ENCODE measurements at regions not wholly inside any gene's neighbourhood (a gene's known extent, or its start where the extent isn't known, plus 50 kb on each side); places are given as distances from the start of the nearest gene placed in this dataset.

GRCh38 chr4:117326091-117326490 is 240.7 kb upstream of the TRAM1L1 start:
- DNase-seq (ENCODE audit: low read depth) = peak; percentile 15

- DNase-seq (ENCODE audit: low read depth) = peak; percentile 15
These were observed 242.1 kb upstream of the TRAM1L1 start for GRCh38 chr4:117327491-117327890.

DNA sequence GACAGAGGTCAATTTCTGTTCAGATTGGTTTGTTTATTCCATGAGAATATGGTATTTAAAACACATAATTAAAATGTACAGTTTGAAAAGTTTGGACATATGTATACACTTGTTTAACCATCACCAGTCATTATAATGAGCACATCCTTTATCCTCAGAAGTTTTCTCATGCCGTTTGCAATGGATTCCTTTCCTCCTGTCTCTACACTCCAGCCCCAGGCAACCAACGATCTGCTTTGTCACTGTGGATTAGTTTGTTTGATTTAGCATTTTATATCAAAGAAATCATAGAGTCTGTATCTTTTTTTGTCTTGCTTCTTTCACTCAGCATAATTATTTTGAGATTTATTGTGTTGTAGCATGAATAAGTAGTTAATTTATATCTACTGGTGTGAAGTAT is 243.0 kb upstream of the TRAM1L1 start:
- DNase-seq (ENCODE audit: low read depth) = no peak

- DNase-seq (ENCODE audit: low read depth) = peak; percentile 22
These were observed 246.4 kb upstream of the TRAM1L1 start for GRCh38 chr4:117331817-117332216.

GRCh38 chr4:117334451-117335188 is 249.2 kb upstream of the TRAM1L1 start:
- no peak for DNase-seq (ENCODE audit: low read depth)

GRCh38 chr4:117357437-117357836 is 272.1 kb upstream of the TRAM1L1 start:
- DNase-seq (ENCODE audit: low read depth) = no peak

DNA sequence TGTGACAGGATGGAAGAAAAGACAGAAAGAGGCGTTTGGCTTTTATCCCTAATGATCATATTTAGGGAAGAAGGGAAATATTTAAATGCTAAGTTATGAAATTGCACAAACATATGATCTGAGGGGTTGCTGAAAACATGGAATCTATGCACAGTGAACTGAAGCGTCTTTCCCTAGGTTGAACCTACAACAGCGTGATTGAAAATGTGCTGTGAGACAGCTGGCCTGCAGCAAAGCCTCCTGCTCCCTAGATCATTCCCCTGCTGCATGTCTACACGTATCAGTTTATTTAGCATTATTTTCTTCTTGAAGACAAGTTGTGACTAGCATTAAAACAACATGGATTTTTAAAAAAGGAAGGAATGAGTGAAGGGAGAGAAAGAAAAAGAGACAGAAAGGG is 272.5 kb upstream of the TRAM1L1 start:
- DNase-seq (ENCODE audit: low read depth) = no peak

DNA sequence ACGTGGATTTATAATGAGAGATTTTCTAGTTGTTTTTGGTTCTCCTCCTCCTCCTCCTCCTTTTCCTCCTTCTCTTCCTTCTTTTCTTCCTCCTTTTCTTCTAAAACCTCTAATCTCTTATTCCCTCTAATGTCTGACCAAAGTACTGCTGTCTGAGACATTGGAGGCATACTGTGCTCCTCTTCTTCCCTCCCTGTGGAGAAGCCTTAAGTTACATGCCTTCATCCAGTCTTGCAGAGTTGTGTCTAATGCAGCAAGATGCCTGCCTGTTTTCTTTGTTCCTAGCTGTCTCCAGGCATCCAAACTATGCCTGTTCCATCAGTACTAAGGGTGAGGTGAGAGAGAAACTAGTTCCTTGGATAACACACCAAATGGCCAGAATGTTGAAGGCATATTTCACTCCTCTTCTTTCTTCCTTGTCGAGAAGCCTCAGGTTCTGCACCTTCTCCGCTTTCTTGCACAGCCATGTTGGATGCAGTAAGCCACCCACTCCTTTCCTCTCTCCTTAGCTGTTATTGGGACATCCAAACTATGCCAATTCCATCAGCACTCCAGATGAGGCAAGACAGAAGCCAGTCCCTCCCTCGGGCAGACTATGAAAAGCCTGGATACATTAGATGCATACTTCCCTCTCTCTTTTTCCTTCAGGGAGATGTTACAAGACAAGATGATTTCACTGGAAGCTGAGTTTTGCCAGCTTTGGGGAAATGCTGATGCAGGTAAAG is 285.7 kb upstream of the TRAM1L1 start:
- DNase-seq (ENCODE audit: low read depth) = no peak

DNA sequence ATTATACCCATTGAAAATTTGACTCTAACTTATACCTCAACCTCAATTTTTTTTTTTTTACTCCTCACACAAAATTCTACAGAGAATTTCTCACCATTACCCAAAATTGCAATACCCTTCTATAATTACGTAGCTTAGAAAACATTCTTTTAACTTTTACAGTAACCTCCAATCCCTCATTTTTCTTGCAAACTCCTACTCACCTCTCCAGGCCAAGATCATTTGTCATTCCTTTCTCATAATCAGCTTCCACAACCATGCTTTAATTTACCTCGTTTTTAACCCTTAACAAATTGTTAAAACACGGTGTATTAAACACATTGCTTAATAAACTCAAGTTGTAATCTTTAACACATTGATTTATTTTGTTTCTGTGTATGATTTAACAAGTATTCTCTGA is 289.7 kb upstream of the TRAM1L1 start:
- no peak for DNase-seq (ENCODE audit: low read depth)

- DNase-seq (ENCODE audit: low read depth) = no peak
These were observed 291.3 kb upstream of the TRAM1L1 start for GRCh38 chr4:117376692-117377091.

DNA sequence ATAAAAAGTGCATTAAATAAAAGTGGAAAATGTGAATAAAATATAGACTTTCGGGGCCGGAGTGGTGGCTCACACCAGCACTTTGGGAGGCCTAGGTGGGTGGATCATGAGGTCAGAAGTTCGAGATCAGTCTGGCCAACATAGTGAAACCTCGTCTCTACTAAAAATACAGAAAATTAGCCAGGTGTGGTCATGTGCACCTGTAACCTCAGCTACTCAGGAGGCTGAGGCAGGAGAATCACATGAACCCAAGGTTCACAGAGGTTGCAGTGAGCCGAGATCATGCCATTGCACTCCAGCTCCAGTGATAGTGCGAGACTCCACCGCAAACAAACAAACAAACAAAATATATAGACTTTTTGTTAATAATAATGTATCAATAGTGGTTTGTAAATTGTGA is 293.6 kb upstream of the TRAM1L1 start:
- no peak for DNase-seq (ENCODE audit: low read depth)

- DNase-seq (ENCODE audit: low read depth) = no peak
These were observed 298.1 kb upstream of the TRAM1L1 start for GRCh38 chr4:117383468-117383867.

DNA sequence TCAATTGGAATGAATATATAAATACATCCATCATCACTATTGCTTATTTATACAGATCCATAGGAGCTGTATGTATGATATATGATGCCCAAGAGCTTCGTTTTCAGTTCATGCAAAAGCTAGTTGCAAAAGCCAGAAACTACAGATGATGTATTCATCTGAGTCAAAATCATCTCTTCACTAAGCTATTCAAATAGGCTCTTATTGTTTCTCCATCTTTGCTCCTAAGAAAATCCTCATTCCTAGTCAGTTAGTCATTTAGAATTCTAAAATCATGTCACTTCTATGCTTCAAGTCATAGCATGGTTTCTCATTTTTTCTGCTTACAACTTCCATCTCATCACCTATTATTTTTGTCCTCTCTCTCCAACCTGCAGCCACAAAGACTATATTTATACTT is 300.1 kb upstream of the TRAM1L1 start:
- peak; percentile 26 for DNase-seq (ENCODE audit: low read depth)

DNA sequence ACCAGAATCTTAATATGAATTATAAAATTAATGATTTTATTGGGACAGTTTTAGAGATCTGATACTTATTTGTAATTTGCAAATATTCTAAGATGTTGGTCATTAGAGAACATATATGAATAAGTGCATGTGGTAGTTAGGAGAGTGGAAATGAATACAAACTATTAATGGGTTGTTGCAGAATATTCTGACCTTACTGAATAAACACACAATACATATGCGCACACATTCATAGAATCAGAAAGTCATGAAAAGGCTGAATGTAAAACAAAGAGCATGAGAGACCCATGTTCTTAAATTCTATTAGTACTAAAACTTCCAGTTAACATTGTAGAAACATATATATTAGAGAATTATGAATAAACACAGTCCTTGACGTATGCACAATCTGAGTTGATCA is 301.7 kb upstream of the TRAM1L1 start:
- DNase-seq (ENCODE audit: low read depth) = no peak

- peak; percentile 98 for DNase-seq (ENCODE audit: low read depth)
These were observed 314.9 kb upstream of the TRAM1L1 start for GRCh38 chr4:117400039-117400835.

DNA sequence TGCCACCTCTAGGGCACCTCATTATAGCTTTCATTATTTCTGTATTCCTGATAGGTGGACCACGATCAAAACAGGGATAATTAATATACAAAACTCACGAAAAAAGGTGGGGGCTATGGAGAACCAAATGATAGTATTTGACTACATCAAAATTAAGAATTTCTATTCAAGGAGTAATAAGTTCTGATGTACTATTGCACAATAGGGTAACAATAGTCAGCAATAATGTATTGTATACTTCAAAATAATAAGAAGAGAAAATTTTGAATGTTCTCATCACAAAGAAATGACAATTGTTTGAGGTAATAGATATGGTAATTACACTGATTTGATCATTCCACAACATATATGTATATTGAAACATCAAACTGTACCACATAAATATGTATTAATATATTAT is 327.3 kb upstream of the TRAM1L1 start:
- DNase-seq (ENCODE audit: low read depth) = no peak

DNA sequence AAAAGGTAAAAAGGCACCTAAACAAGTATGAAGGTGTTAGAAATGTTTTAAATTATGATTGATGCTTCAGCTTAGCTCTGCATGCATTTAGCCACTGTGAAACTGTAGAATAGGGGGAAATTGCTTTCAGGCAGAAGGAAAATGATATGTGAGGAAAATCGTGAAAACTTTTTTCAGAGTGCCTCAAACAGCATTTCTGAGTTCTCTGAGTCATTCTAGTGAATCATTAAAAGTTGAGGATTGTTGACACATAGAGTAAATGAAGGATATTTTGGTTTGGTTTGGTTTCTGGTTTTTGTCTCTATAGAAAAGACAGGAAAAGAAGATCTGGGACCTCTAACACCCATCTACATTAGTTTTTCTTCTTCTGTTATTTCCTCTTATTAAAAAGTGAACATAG is 332.5 kb upstream of the TRAM1L1 start:
- peak; percentile 85 for DNase-seq (ENCODE audit: low read depth)

DNA sequence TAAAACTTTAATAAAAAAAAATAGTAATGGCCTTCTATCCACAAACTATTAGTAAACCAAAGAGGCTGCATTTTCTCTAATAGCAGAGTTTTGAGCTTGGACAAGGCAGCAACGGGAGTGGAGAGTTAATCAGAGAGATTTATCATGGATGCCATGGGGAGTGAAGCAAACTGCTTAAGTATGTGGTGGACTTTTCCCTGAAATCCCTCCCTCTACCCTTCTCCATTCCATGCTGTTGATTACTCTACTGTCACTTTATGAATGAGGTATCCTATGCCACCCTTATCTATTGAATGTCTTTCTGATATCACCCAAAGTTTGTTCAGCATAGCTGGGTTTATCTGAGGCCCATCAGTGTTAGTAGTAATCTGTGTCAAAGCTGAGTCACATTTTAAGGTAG is 335.6 kb upstream of the TRAM1L1 start:
- DNase-seq (ENCODE audit: low read depth) = no peak

DNA sequence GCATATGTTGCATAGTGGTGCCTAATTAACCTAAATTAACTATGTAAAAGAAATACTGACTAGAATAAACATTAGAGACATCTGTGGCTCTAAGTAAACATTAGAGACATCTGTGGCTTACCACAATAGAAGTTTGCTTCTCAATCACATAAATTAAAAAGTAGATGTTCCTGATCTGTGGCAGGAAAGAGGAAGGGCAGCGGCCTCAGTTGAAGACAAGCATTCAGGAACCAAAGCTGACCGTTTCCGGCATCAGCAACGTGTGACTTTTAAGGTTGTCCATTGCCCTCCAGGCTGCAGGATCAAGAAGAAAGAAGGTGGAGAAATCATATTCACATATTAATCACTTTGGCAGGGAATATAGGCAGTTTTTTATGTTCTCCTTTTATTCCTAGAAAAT is 336.3 kb upstream of the TRAM1L1 start:
- no peak for DNase-seq (ENCODE audit: low read depth)

DNA sequence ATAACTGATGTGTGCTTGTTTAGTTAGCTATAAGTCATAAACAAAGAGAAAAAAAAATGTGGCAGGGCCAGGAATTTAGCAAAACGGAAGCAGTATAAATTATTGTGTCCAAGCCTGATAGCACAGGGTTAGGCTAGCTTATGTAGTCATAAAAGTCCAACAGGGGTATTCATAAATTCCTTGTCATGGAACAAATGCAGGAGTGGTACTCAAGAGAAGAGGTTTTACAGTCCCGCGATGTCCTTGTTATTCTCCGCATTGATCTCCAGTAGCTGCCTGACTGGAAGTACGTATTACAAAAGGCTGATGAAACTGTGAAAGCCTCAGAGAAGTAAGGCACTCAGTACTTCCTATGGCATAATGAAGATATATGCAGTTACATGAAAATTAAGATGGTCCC is 336.9 kb upstream of the TRAM1L1 start:
- DNase-seq (ENCODE audit: low read depth) = no peak

DNA sequence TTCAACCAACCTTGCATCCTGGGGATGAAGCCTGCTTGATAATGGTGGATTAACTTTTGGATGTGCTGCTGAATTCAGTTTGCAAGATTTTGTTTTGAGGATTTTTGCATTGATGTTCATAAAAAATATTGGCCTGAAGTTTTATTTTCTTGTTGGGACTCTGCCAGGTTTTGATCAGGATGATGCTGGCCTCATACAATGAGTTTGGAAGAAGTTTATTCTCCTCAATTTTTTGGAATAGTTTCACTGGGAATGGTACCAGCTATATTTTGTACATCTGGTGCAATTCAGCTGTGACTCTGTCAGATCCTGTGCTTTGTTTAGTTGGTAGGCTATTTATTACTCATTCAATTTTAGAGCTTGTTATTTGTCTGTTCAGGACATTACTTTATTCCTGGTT is 340.3 kb upstream of the TRAM1L1 start:
- DNase-seq (ENCODE audit: low read depth) = no peak

- DNase-seq (ENCODE audit: low read depth) = no peak
These were observed 343.2 kb upstream of the TRAM1L1 start for GRCh38 chr4:117428536-117428935.

DNA sequence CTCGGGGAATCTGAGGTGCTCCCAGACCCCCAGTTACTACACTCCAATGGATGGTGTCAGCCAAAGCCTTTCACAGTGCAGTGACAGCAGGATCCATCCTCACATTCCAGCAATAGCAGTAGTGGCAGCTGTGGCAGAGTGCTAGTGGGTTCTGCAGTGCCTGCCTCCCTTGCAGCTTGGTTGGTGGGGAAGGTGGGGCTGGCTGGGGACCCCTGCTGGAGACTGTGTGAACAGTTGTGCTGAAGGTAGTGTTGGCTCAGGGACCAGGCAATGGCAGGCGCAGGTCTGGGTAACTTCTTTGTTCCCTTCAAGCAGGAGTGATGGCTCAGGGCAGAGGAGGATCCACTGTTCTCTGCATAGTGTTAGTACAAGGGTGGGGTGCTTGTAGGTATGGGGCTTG is 343.7 kb upstream of the TRAM1L1 start:
- no peak for DNase-seq (ENCODE audit: low read depth)

Data from renal cortical epithelial cell (primary cell).